ENCODE measurements at regions not wholly inside any gene's neighbourhood (a gene's known extent, or its start where the extent isn't known, plus 50 kb on each side); places are given as distances from the start of the nearest gene placed in this dataset.
"Not testable (repeated sequence)": the region's sequence is repeated elsewhere in the genome, so short reads cannot be mapped to it uniquely, and the experiment has no call there.

GRCh38 chr6:951399-952181, 258.7 kb upstream of the EXOC2 start:
- intact Hi-C loops (cut with micrococcal nuclease), result no loop called here

- intact Hi-C loops (cut with micrococcal nuclease), result no loop called here
These were observed 254.4 kb upstream of the EXOC2 start for GRCh38 chr6:947235-947934.

GRCh38 chr6:946546-946945, 253.6 kb upstream of the EXOC2 start:
- intact Hi-C loops (cut with micrococcal nuclease), result no loop called here

DNA sequence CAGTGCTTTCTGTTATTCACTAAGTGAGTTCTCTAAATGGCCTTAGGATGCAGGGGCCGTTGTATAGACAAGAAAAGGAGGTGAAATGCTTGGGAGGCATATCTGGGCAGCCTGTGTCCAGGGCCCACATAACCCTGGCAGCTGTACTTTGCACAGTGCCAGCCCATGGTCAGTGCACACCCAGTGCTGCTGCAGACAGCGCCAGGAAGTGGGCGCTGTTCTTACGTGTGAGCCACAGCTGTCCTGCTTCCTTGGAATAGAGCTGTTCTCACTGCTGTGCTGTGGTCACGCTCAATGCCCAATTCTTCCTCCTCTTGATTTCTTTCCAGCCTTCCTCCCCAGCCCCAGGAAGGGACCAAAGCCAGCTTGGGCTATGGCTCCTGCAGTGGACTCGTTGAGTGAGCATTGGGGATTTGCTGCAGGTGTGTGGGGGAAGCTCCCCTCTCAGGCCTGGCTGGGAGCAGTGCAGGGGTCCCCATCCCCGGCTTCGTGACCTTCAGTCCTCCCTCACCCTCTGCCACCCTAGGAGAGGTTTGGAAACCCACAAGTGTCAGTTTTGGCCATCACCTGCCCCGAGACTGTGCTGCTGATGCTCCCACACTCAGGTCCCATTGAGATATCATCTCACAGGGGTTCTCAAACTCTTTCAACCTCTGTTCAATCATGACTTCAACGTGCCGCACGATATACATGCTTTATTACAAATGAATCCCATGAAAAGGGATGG, 246.8 kb upstream of the EXOC2 start:
- intact Hi-C loops (cut with micrococcal nuclease), result no loop called here

DNA sequence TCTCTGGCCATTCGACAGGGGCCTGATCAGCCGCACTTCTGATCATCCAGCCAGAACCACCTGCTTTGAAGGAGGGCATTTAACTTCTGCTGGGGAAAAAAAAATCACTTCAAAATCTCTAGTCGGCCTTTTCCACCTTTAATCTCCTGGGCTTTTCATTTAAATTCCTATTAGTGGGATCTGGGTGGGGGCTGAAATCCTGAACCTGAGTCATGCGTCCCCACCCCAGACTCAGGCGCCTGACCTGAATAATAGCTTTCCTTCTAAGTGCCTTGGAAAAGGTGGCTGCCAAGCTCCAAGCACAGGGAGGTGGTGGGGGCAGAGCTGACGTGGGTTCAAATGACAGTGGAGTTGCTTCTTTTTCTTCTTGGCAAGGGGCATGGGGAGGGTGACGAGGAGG, 246.0 kb upstream of the EXOC2 start:
- intact Hi-C loops (cut with micrococcal nuclease), result no loop called here

- intact Hi-C loops (cut with micrococcal nuclease), result no loop called here
These were observed 245.4 kb upstream of the EXOC2 start for GRCh38 chr6:938271-938905.

DNA sequence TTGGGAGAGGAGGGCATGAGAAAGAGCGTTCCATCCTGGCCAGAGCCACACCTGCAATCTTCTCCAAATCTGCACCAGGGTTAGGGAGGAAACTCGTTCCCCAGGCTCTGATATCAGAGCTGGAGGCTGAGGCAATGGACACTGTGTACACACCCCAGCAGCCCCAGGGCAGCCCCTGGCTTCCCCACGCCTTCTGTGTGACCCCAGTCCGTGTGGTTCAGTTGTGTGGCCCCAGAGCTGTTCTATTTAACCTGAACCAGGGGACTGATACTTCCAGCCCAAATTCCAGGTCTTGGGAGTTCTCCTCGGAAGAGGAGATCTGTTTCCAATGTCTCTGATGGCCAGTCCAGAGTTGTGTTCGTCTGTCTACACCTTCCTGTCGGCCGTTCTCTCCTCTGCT, 242.6 kb upstream of the EXOC2 start:
- intact Hi-C loops (cut with micrococcal nuclease), result no loop called here

GRCh38 chr6:934686-935085, 241.7 kb upstream of the EXOC2 start:
- intact Hi-C loops (cut with micrococcal nuclease), result no loop called here

- intact Hi-C loops (cut with micrococcal nuclease), result not testable (repeated sequence)
These were observed 239.0 kb upstream of the EXOC2 start for GRCh38 chr6:931919-932318.

DNA sequence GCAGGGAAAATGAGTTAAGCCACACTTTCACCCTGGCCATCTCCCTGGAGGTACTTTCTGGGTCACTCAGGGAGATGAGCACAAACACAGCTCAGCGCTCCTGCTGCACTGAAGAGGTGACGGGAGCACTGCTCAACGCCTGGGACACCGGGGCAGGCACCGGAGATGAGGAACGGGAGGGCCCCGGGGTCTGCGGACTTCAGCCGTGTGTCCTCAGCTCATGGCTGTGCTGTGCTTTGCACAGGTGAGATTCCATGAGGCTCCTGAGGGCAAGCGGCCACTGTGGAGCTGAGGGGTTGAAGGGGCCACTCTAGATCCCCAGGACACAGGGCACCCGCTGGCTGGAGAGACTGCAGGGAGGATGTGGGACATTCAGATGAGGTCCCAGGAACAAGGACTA, 234.2 kb upstream of the EXOC2 start:
- intact Hi-C loops (cut with micrococcal nuclease), result no loop called here

- intact Hi-C loops (cut with micrococcal nuclease), result no loop called here
These were observed 232.8 kb upstream of the EXOC2 start for GRCh38 chr6:925656-926213.

- intact Hi-C loops (cut with micrococcal nuclease), result no loop called here
These were observed 231.7 kb upstream of the EXOC2 start for GRCh38 chr6:924661-925060.

- intact Hi-C loops (cut with micrococcal nuclease), result no loop called here
These were observed 228.5 kb upstream of the EXOC2 start for GRCh38 chr6:921400-921799.

DNA sequence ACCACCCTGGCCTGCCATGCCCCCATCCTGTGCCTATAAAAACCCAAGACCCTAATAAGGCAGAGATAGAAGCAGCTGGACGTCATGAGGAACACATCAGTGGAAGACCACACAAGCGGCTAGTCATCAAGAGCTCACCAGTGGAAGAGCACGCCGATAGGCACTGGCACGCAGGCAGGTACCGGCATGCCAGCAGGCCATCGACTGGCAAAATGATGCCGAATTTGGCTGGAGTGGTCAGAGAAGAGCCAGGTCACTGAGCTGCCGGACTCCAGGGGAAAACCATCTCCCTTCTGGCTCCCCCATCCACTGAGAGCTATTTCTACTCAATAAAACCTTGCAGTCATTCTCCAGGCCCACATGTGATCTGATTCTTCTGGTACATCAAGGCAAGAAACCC, 227.6 kb upstream of the EXOC2 start:
- intact Hi-C loops (cut with micrococcal nuclease), result no loop called here

DNA sequence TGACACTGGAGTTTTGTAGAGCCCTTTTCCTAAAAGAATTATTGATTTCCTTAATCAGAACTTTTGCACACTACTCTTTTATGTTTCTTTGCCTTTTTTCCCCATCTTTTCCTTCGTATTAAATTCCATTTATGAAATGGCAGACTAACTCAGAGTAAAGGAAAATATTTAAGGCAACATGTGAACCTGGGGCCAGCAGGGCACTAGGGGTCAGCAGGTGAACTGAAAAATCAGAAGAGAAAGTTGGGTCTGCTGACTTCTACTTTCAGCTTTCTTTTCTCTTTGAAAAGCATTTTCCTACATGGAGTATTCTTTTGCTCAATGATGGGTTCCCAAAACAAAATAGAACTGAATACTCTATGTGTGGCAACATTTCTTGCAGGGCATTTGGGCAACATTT, 226.6 kb upstream of the EXOC2 start:
- intact Hi-C loops (cut with micrococcal nuclease), result no loop called here

GRCh38 chr6:917939-918338, 225.0 kb upstream of the EXOC2 start:
- intact Hi-C loops (cut with micrococcal nuclease), result no loop called here

GRCh38 chr6:917296-917695, 224.4 kb upstream of the EXOC2 start:
- intact Hi-C loops (cut with micrococcal nuclease), result no loop called here

DNA sequence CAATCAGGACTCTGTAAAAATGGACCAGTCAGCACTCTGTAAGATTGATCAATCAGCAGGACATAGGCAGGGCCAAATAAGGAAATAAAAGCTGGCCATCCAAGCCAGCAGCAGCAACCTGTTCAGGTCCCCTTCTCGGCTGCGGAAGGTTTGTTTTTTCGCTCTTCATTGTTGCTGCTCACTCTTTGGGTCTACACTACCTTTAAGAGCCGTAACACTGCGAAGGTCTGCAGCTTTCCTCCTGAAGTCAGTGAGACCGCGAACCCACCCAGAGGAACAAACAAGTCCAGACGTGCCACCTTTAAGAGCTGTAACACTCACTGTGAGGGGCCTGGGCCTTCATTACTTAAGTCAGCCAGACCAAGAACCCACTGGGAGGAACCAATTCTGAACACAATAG, 223.2 kb upstream of the EXOC2 start:
- intact Hi-C loops (cut with micrococcal nuclease), result no loop called here

DNA sequence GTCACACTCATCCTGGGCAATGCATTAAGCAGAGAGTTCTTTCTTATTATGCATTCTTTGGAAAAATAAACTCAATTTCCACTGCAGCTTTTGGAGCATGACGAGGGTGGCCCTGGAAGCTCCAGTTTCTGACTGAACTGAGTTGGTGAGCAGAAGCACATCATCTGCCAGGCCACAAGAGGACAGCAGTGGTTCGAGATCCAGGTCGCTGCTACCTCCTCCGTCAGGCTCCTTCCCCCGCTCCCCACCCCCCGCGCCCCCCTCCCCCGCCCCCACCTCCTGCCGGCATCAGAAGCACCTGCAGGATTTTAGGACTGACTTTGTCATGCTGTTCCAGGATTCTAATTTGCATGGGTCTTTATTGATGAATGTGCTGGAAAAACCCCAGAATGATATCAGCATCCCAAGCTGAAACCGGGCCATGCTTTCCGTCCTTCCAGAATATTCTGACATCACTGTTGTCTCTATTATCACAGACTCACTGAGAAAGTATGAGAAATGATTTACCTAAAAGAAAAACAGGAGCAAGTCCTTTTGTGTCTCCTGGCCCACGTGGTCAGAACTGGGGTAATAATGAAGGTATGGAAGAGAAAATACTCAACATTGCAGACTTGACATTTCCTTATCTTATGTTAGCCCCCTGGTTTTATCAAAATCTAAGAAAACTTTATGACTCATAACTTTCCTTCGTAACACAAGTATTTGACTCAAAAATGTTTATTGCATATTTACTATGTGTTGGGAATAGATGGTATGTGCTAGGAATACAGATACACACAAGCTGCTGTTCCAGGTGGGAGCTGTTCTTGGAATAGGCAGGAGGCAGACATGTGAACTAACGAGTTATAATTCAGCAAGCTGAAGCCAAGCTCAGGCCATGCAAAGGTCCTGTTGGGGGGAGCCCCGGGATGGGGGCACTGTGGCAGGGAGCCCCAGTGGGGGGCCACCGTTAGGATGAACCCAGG, 220.2 kb upstream of the EXOC2 start:
- intact Hi-C loops (cut with micrococcal nuclease), result no loop called here

GRCh38 chr6:907928-908327, 215.0 kb upstream of the EXOC2 start:
- intact Hi-C loops (cut with micrococcal nuclease), result no loop called here

Data from T-helper 2 cell treated with Interferon-gamma antibody and Interleukin-4, amounts not matched to agents 100 ng/mL and 5 ng/mL, for 36 hours (primary cell).